HG03025 (cell line): ENCODE measurements at regions not wholly inside any gene's neighbourhood (a gene's known extent, or its start where the extent isn't known, plus 50 kb on each side); places are given as distances from the start of the nearest gene placed in this dataset.
"Not testable (repeated sequence)": the region's sequence is repeated elsewhere in the genome, so short reads cannot be mapped to it uniquely, and the experiment has no call there.

Source experiments
- ATAC-seq: cut with Tn5 transposase; IDR thresholded peaks from one replicate; pipeline ENCODE4 v1.9.1; 2021; ENCODE audit warnings: mild to moderate bottlenecking, moderate library complexity; ENCODE audit not compliant: unreplicated experiment, low FRiP score

DNA sequence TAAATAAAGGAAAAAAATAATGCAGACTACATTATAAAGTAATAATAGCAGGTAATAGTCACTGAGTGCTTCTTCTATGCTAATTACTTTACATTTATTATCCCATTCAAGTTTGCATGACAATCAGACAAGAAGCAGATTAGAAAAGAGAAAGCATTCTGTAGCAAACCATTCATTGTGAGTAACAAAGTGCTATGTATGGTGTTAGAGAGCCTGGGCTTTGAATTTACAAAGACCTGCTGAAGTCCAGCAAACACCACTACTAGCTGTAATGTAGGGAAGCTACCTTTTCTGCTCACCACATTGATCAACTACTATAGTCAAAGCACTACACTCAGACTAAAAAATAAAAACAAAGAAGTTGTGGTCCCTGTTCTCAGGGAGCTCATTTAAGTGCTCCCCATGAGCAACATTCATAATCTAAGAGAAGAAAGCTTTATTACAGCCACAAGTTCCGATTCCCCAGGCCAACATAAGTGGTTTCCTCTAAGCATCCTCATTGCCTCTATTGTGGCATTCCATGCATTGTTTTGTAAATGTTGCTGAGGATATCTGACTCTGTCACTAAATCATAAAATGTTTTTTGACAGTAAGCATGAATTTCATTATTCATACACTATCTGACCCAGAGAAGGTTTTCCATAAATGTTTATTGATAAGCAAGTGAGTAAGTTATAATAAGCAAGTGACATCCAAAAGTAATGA is 108.5 kb downstream of the FOXD4L6 start:
- not testable (repeated sequence) for ATAC-seq

DNA sequence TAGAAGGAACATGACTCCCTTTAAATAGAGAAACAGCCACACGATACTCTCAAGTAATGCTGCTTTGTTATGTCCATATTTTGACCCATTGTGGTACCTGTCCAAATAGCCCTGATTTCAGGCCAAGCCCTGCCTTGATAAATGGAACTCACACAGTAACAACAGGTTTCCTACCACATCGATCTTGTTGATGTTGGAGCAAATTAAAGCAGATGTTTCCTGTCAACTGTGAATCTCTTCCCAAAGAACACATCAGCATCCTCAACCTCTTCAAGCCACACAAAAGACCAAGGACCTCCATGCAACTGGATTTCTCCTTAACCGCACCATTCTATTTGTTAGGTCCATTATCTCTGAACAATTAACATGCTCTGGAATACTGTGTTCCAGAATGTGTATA is 109.5 kb downstream of the FOXD4L6 start:
- not testable (repeated sequence) for ATAC-seq

DNA sequence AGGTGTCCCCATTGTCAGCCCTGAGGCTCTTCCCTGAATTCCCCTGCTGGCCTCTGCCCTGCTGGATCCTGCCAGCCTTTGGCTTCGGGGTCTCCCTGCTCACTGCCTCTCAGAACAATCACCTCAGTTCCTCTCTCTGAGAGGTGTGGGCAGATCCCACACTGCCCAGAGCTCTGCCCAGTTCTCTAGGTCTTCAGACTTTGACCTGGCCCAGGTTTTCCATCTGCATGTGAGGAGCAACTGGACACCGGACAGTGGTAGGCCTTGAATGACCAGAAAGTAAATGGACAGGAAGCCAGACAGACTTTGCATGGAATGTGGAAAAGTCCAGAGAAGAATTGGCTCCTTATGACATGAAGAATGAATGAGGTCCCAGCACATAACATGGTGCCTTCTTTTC is 111.8 kb downstream of the FOXD4L6 start:
- ATAC-seq: not testable (repeated sequence)

DNA sequence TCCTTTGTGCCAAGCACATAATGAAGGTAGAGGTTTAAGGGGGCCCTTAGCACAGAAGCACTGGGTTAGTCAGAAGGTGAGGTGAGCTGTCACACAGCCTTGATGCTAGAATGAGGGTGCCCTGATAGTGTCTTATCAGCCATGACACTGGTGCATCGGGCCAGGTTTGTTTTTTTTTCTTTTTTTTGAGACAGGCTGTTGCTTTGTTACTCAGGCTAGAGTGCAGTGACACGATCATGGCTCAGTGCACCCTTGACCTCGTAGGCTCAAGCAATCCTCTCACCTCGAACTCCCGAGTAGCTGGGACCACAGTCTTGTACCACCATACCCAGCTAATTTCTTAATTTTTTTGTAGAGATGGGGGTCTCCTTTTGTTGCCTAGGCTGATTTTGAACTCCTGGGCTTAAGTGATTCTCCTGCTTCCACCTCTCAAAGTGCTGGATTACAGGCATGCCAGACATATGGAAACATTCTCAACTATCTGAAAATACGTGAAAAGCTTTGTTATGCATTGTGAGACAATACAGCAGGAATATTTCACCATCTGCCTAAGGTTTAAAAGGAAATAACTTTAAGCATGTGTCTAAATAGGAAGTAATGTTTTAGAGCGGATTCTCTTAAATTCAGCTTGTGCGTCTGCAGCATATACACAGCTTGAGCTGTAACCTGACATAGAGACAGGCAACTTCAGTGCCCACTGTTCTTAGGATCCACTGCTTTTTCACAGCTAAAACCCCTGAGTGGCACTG is 128.4 kb downstream of the FOXD4L6 start:
- ATAC-seq: not testable (repeated sequence)

DNA sequence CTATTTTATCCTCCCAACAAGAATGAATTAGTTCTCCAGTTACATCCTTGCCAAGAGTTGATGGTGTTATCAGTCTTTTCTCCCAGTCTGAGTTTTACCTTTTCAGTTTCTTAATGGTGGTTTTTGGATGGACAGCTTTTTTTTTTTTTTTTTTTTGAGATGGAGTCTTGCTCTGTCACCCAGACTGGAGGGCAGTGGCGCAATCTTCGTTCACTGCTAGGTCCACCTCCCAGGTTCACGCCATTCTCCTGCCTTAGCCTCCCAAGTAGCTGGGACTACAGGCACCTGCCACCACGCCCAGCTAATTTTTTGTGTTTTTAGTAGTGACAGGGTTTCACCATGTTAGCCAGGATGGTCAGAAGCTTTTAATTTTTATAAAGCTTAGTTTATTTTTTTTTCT is 133.0 kb downstream of the FOXD4L6 start:
- not testable (repeated sequence) for ATAC-seq

DNA sequence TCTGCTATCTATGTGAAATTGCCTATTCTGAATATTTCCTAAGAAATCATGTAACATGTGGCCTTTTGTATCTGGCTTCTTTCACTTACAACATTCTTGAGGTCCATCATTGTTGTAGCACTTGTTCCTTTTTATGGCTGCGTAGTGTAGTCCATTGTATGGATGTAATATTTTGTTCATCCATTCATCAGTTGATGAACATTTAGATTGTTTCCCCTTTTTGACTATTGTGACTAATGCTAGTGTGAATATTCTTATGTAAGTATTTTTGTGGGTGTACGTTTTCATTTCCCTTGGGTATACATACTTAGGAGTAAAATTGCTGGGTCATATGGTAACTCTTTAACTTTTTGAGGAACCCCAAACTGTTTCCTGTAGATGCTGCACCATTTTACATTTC is 134.6 kb downstream of the FOXD4L6 start:
- ATAC-seq: not testable (repeated sequence)

DNA sequence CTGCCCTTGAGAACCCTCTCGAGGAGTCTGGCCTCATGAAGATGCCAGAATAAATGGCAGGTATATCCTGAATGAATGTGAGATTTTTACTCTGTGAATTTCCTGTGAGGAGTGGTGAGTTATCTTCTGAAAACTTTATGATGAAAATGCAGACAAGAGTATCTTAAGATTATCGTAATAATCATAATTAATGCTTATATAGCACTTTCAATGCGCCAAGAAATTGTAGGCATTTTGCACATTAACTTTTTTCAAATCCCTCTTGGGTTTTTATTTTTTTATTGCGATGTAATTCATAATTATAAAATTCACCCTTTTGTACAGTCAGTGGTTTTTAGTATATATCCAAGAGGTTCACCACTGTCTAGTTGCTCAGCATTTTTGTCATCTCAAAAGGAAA is 135.1 kb downstream of the FOXD4L6 start:
- not testable (repeated sequence) for ATAC-seq

DNA sequence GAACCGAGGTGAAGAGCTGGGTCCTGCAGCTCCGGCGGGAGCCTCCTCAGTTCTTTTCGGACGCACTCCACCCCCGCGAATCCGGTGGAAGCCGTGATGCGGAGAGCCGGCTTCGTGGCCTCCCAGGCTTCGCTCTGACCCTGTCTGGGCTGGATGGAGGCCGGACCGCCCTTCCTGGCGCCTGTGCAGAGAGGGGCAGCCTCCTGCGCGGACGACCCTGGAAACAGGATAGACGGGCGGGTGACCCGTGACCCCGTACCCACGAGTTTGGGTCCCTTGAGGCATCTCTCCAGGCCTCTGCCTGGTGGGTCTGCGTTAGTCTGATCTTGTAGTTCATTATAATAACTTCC is 136.0 kb downstream of the FOXD4L6 start:
- ATAC-seq: not testable (repeated sequence)

DNA sequence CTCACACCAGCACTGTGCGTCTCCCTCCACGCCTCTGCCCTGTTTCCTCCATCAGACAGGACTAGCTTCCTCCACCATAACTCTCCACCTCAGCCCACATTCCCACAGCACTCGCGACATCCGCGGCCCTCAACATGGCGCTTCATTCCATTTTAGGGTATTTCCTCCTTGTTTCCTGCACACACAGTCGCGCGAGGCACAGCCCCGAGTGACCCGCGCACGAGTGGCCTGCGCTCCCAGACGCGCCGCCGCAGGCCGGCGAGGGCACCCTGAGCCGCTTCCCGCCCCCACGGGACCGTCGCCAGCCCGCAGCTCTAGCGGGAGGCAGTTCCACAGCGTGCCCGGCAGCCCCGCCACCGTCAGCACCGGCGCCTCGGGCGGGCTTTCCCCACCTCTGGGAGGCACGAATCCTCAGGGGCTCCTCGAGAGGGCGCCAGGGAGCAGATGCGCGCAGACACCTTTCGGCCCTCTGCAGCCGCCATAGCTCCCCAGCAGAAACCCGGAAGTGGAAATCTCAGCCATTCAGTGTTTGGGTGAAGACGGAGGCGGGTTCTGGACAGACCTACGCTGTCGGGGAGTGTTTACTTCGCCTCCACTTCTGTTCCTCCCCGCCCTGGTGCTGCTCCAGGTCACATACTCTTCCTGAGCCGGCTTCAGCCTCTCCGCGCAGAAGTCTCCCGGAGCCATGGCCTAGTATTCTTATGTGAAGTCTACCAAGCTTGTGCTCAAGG is 136.6 kb downstream of the FOXD4L6 start:
- peak; percentile 100 for ATAC-seq

DNA sequence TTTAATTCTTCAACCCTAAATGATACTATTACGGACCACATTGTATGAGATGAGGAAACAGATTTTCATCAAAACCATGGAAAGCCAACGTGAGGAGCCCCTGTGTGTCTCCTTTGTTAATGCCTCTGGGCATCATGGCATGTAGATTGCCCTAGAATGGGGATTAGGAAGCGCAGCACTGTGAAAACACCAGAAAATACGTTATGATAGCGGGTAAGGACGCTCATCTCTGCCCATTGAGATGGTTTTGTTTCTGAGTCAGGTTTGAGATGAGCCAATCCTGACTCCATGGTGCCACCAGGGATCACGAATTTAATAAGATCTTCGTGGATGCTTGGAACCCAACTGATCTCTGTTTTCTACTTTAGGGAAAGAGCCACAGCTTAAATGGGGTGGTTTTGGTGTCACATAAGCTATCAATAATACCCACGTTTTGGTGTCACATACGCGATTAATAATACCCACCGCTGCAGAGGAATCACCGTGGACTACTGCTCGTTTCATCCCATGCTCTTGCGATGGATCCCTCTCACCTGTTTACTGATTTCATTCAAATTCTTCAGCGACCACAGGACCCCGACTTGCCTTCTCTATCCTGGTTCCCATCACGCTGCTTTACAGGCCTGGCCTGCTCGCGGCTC is 137.3 kb downstream of the FOXD4L6 start:
- not testable (repeated sequence) for ATAC-seq

DNA sequence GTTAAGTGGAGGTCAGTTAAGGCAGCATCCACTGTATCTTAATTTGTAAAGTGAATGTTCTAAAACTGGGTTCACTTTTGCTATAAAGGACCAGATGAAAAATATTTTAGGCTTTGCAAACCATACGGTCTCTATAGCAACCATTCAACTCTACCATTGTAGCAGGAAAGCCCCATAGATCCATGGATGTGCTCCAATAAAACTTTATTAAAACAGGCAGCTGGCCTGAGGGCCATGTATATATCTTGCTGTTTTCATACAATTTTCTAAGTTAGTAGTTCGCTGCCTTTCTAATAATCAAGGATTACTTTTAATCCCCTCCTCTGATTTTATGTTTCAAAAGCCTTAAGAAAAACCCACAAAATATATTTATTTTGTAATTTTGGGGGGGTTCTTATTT is 142.1 kb downstream of the FOXD4L6 start:
- not testable (repeated sequence) for ATAC-seq

DNA sequence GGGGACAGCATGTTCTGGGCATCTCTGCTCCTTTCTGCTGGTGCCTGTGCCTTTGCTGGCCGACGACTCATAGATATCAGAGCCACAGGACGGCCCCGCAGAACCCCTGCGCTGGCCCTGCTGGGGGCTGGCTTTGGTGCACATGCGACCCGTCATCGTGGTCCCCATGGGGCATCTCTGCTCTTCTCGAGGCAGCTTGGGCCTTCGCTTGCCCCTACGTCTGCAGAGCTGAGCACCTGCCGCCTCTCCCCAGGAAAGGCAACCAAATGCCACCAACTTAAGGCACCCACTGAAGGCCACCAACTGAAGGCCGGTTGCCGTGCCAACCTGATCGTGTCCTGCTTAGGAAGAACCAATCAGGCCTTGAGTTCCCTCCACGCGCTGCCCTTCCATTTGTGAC is 153.1 kb downstream of the FOXD4L6 start:
- ATAC-seq: not testable (repeated sequence)

DNA sequence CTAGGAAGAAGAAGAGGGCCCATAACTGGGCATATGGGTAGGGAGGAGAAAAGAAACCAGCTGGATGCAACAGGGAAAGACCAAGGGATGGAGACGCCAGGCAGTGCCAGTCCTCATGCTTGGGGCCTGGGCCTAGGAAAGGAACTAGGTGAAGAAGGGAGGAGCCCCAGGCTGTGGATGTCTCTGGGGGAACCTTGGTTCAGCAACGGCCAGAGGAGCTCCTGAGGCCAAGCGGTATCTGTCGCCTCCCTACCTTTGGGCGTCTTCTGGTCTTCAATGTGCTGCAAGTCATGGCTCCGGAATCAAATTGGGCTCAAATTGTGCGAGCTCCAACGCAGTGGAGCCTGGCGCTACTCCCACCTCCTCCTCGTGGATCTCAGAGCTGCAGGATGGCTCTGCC is 153.6 kb downstream of the FOXD4L6 start:
- ATAC-seq: not testable (repeated sequence)

DNA sequence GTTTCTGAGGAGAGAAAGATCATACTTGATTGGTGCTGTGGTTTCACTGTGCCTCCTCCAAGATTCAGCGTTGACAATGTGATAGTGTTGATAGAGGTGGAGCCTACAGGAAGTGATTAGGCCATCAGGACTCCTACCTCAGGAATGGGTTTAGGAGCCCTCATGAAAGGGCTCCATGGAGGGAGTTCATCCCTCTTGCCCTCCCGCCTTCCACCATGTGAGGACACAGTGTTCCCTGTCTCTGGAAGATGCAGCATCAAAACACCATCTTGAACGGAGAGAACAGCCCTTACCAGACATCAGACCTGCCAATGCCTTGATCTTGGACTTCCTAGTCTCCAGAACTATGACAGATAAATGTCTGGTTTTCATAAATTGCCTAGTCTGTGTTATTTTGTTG is 156.7 kb downstream of the FOXD4L6 start:
- ATAC-seq: not testable (repeated sequence)

DNA sequence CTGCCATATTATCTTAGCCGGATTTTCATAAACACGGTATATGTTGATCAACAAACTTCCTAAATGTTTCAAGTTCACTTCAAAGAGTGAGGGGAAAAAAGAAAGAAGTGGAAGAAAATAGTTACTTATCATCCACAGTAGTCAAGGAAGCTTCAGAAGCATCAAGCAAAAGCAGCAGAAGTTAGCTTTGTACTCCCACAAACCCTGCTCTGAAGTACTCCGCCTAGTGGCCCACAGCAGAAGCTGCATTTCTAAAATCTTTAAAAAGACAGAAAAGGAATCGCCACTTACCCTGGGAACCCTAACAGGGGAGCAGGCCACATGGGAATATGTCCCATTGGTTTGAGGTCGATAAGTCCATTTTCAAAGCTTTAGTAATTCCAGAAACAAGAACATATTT is 158.1 kb downstream of the FOXD4L6 start:
- ATAC-seq: not testable (repeated sequence)

DNA sequence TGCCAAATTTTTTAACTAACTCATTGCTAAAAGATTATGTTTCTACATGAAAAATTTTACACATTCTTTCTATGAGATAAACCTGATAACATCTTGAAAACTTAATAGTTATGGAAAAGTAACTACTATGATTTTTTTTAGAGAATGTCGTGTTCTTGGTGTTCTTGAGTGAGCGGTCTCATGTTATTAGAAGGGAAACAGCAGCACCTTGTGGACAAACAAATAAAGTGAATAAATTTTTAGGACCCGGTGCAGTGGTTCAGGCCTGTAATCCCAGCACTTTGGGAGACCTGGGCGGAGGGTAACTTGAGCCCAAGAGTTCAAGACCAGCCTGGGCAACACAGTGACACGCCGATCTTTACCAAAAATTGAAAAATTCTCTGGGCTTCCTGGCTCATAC is 166.0 kb downstream of the FOXD4L6 start:
- not testable (repeated sequence) for ATAC-seq

DNA sequence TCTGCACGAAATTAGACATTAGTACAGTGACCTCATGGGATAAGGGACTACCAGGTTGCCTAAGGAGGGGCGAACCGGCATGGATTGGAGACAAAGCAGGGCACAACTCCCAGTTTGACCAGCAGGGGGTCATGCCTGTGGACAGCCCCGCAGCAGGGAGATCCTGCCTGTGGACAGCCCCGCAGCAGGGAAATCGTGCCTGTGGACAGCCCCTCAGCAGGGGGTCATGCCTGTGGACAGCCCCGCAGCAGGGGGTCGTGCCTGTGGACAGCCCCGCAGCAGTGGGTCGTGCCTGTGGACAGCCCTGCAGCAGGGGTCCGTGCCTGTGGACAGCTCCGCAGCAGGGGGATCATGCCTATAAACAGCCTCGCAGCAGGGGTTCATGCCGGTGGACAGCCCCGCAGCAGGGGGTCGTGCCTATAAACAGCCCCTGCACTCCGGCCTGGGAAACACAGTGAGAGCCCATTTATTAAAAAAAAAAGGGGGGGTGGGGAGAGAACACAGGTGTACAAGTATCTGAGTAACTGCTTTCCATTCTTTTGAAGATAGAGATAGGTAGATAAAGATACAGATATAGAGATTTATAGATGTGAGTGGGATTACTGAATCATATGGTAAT is 176.5 kb downstream of the FOXD4L6 start:
- ATAC-seq: not testable (repeated sequence)

DNA sequence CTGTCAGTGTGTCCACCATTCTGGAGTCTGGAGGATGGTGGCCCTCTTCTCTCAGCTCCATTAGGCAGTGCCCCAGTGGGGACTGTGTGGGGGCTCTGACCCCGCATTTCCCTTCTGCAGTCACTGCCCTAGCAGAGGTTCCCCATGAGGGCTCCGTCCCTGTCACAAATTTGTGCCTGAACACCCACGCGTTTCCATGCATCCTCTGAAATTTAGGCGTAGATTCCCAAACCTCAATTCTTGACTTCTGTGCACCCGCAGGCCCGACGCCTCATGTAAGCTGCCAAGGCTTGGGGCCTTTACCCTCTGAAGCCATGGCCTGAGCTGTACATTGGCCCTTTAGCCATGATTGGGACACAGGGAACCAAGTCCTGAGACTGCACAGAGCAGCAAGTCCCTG is 182.3 kb downstream of the FOXD4L6 start:
- not testable (repeated sequence) for ATAC-seq

DNA sequence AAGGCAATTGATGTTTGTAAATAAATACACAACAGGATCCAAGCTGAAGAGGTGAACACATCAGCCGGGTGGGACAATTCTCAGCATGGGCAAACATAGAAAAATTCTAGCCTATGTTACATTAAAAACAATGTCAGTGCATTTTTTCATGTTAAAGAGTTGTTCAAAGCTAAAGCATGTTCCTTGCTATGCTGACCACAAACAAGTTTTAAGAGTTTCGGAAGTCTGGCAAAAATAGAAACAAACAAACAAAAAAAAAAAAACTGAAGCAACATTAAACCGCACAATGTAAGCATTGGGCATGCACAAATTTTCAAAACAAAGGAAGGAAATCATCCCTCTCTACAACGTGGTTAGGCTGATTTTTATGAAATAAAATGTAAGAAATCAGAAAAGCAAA is 185.8 kb downstream of the FOXD4L6 start:
- ATAC-seq: not testable (repeated sequence)

DNA sequence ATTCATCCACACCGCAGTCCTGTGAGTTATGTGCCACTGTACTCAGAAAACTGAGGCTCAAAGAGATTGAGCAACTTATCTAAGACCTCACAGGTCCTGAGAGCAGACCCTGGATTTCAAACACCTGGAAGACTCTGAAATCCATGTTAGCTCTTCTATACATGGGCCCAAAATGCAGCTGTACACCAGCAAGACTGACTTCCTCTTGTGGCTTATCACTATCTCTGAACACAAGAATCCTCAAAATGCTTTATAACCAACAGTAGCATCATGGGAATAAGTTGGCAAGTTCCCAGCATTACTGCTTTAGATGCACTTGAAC is 188.6 kb downstream of the FOXD4L6 start:
- ATAC-seq: not testable (repeated sequence)
